Thyroid gland (tissue), 4 donors: ENCODE measurements at regions not wholly inside any gene's neighbourhood (a gene's known extent, or its start where the extent isn't known, plus 50 kb on each side); places are given as distances from the start of the nearest gene placed in this dataset.
"Not testable (repeated sequence)": the region's sequence is repeated elsewhere in the genome, so short reads cannot be mapped to it uniquely, and the experiment has no call there.

Experiments used
- DNase-seq, 2 donors: peaks; one replicate each; pipeline ENCODE4 v3.0.0-alpha.2; 2019
- H3K27ac ChIP-seq, 3 donors: fragments of 200-600 bp; sonication (generic); 1 replicate in 2 of 3; 2 replicates in 1 of 3; pipeline ENCODE4 v1.5.1; 2016 to 2019; ENCODE audit warnings: mild to moderate bottlenecking in 1 of 3, moderate library complexity in 1 of 3
- H3K27me3 ChIP-seq: fragments of 200-600 bp; sonication (generic); one replicate; pipeline ENCODE4 v1.5.1; 2019
- H3K36me3 ChIP-seq, 2 donors: fragments of 200-600 bp; sonication (generic); one replicate each; pipeline ENCODE4 v1.5.1; 2016 to 2019
- H3K4me1 ChIP-seq, 2 donors: fragments of 200-600 bp; sonication (generic); one replicate each; pipeline ENCODE4 v1.5.1; 2017 to 2019
- H3K4me3 ChIP-seq, 3 donors: fragments of 200-600 bp; sonication (generic); replicated peaks in 1 of 3; 1 replicate in 2 of 3; 2 replicates in 1 of 3; pipeline ENCODE4 v1.5.1; 2016; ENCODE audit warnings: mild to moderate bottlenecking in 1 of 3
- H3K9me3 ChIP-seq: fragments of 200-600 bp; sonication (generic); one replicate; pipeline ENCODE4 v1.5.1; 2017
- CTCF ChIP-seq, 6 experiments: fragments of 200-600 bp in 3 of 6; fragments of 450-650 bp in 3 of 6; sonication (generic) in 3 of 6; IDR thresholded peaks; one replicate each; pipeline ENCODE4 v1.5.1; 2016 to 2019; ENCODE audit warnings: antibody characterized with exemption in 6 of 6, mild to moderate bottlenecking in 2 of 6, inconsistent platforms in 1 of 6, moderate library complexity in 1 of 6
- POLR2A ChIP-seq, 2 donors: fragments of 450-650 bp; IDR thresholded peaks; one replicate each; pipeline ENCODE4 v1.6.1; 2017; ENCODE audit warnings: antibody characterized with exemption in 2 of 2, mild to moderate bottlenecking in 2 of 2, moderate library complexity in 1 of 2
- WGBS, 2 donors: methylation state at CpG; one replicate each; pipeline ENCODE4 v1.1.5; 2017; 5-methylcytosine and 5-hydroxymethylcytosine counted together
- intact Hi-C: fragments of 100-400 bp; cut with DNase I; formaldehyde crosslinking; loops from one replicate; pipeline ENCODE4 v1.15.1; 2023

- intact Hi-C loops, result no loop called here
- DNase-seq, result no peak
- H3K27me3 ChIP-seq, result no peaks in the 10 kb centered on the region
- TF ChIP-seq POLR2A (IDR thresholded peaks at IDR 0.05) (no peak), CTCF (IDR thresholded peaks at IDR 0.05) (no peak)
- H3K4me3 ChIP-seq, result no peak overlapping the region
- no peaks in the 10 kb centered on the region for H3K4me1 ChIP-seq
- no peaks in the 10 kb centered on the region for H3K36me3 ChIP-seq
- no peak overlapping the region for H3K27ac ChIP-seq
- H3K9me3 ChIP-seq, result no peaks in the 10 kb centered on the region
- WGBS, 2 donors, result 51 to 74% methylated on average over 3 of the region's 3 CpGs
Observed at GRCh38 chr3:11739706-11740105, 96.0 kb upstream of the VGLL4 start.

GRCh38 chr3:11739123-11739522 is 95.4 kb upstream of the VGLL4 start:
- no peak for DNase-seq
- Histone ChIP-seq H3K9me3 (no peaks in the 10 kb centered on the region), H3K4me3 (no peak overlapping the region), H3K27ac (no peak overlapping the region), H3K27me3 (no peaks in the 10 kb centered on the region), H3K36me3 (no peaks in the 10 kb centered on the region), H3K4me1 (no peaks in the 10 kb centered on the region)
- intact Hi-C loops, result no loop called here
- WGBS, 2 donors, result 56 to 76% methylated on average over 2 of the region's 2 CpGs
- TF ChIP-seq POLR2A (IDR thresholded peaks at IDR 0.05) (no peak), CTCF (IDR thresholded peaks at IDR 0.05) (no peak)

- no peaks in the 10 kb centered on the region for H3K36me3 ChIP-seq
- H3K4me1 ChIP-seq, result no peaks in the 10 kb centered on the region
- no peaks in the 10 kb centered on the region for H3K9me3 ChIP-seq
- DNase-seq, result no peak
- 81 to 83% methylated on average over 7 of the region's 7 CpGs for WGBS, 2 donors
- H3K27me3 ChIP-seq, result no peaks in the 10 kb centered on the region
- TF ChIP-seq POLR2A (IDR thresholded peaks at IDR 0.05) (no peak), CTCF (IDR thresholded peaks at IDR 0.05) (no peak)
- H3K27ac ChIP-seq, result no peak overlapping the region
- intact Hi-C loops, result no loop called here
- H3K4me3 ChIP-seq, result no peak overlapping the region
Observed at GRCh38 chr3:11737742-11738141, 94.0 kb upstream of the VGLL4 start.

GRCh38 chr3:11736136-11736833 is 92.6 kb upstream of the VGLL4 start:
- Histone ChIP-seq H3K4me3 (no peak overlapping the region), H3K27me3 (no peaks in the 10 kb centered on the region), H3K36me3 (no peaks in the 10 kb centered on the region), H3K9me3 (no peaks in the 10 kb centered on the region), H3K27ac (no peak overlapping the region), H3K4me1 (no peaks in the 10 kb centered on the region)
- WGBS, 2 donors, result 75 to 78% methylated on average over 9 of the region's 9 CpGs
- no peak for DNase-seq
- intact Hi-C loops, result no loop called here
- TF ChIP-seq POLR2A (IDR thresholded peaks at IDR 0.05), result no peak
- TF ChIP-seq CTCF (IDR thresholded peaks at IDR 0.05), result no peak

GRCh38 chr3:11735638-11736037 is 91.9 kb upstream of the VGLL4 start:
- Histone ChIP-seq H3K27ac (no peak overlapping the region), H3K27me3 (no peaks in the 10 kb centered on the region), H3K4me3 (no peak overlapping the region), H3K36me3 (no peaks in the 10 kb centered on the region), H3K4me1 (no peaks in the 10 kb centered on the region), H3K9me3 (no peaks in the 10 kb centered on the region)
- 65 to 67% methylated on average over 6 of the region's 6 CpGs for WGBS, 2 donors
- no peak for DNase-seq
- intact Hi-C loops, result no loop called here
- TF ChIP-seq CTCF (IDR thresholded peaks at IDR 0.05) (no peak), POLR2A (IDR thresholded peaks at IDR 0.05) (no peak)

GRCh38 chr3:11735111-11735510 is 91.4 kb upstream of the VGLL4 start:
- 94 to 95% methylated on average over 4 of the region's 4 CpGs for WGBS, 2 donors
- intact Hi-C loops, H3K4me3 ChIP-seq: not testable (repeated sequence)

More at GRCh38 chr3:11735111-11735510, 91.4 kb upstream of the VGLL4 start:
- not testable (repeated sequence) for H3K36me3 ChIP-seq, DNase-seq, H3K9me3 ChIP-seq, H3K27ac ChIP-seq, H3K27me3 ChIP-seq, H3K4me1 ChIP-seq
